H1 (cell line): ENCODE measurements at regions not wholly inside any gene's neighbourhood (a gene's known extent, or its start where the extent isn't known, plus 50 kb on each side); places are given as distances from the start of the nearest gene placed in this dataset.

ENCODE experiments used
- CTCF ChIA-PET: fragments of 300-600 bp; sonication (Branson Sonifier 250); formaldehyde crosslinking; loops from one replicate; lab custom pipeline; 2021; ENCODE audit not compliant: partially characterized antibody; lab: Charles Lee
- POLR2A ChIA-PET: fragments of 300-600 bp; sonication (Branson Sonifier 250); formaldehyde crosslinking; loops from one replicate; lab custom pipeline; 2021; ENCODE audit warnings: inconsistent platforms; ENCODE audit not compliant: partially characterized antibody; lab: Charles Lee
- DNase-seq, 2 experiments: peaks; one replicate each; pipeline versions ENCODE4 v3.0.0 to v3.0.0-alpha.2; 2010 to 2022; ENCODE audit warnings: low spot score in 2 of 2, low read depth in 1 of 2, mixed read lengths in 1 of 2
- FAIRE-seq: peaks from 2 replicates; lab custom pipeline; 2011; peaks lifted over from hg19 to GRCh38; lab: Jason Lieb, UNC
- H2AFZ ChIP-seq: 2 replicates; pipeline ENCODE4 v1.8.1; 2012; ENCODE audit warnings: low read length, inconsistent platforms
- H2AK5ac ChIP-seq: 2 replicates; pipeline ENCODE4 v1.6.1; 2013; ENCODE audit warnings: low read depth, low read length
- H2BK120ac ChIP-seq: replicated peaks from 2 replicates; pipeline ENCODE3; 2013; ENCODE audit warnings: low read depth, low read length, inconsistent platforms
- H2BK12ac ChIP-seq: 2 replicates; pipeline ENCODE4 v1.6.1; 2013; ENCODE audit warnings: low read depth, low read length
- H2BK15ac ChIP-seq: 2 replicates; pipeline ENCODE4 v1.6.1; 2013; ENCODE audit warnings: low read length
- H2BK20ac ChIP-seq: 2 replicates; pipeline ENCODE4 v1.6.1; 2013; ENCODE audit warnings: low read length
- H2BK5ac ChIP-seq: 2 replicates; pipeline ENCODE4 v1.6.1; 2013; ENCODE audit warnings: low read depth, low read length
- H3K14ac ChIP-seq: 2 replicates; pipeline ENCODE4 v1.6.1; 2013; ENCODE audit warnings: inconsistent platforms; ENCODE audit not compliant: insufficient read length
- H3K18ac ChIP-seq: 2 replicates; pipeline ENCODE4 v1.6.1; 2013; ENCODE audit warnings: low read length; ENCODE audit errors: extremely low read depth
- H3K23ac ChIP-seq: 2 replicates; pipeline ENCODE4 v1.6.1; 2013; ENCODE audit warnings: inconsistent platforms; ENCODE audit not compliant: insufficient read length
- H3K23me2 ChIP-seq: 2 replicates; pipeline ENCODE4 v1.6.1; 2013; ENCODE audit warnings: low read depth, low read length
- H3K27ac ChIP-seq: 2 replicates; pipeline ENCODE4 v1.6.1; 2011; ENCODE audit warnings: low read depth, low read length, inconsistent platforms
- H3K27me3 ChIP-seq, 4 experiments: replicated peaks in 1 of 4; 1 replicate in 1 of 4; 2 replicates in 3 of 4; pipeline versions ENCODE4 v1.6.1 to v1.8.1; 2011 to 2013; ENCODE audit warnings: low read length in 3 of 4, mild to moderate bottlenecking in 3 of 4, inconsistent platforms in 2 of 4, mixed read lengths in 2 of 4, moderate library complexity in 1 of 4; ENCODE audit not compliant: control insufficient read depth in 3 of 4, insufficient read depth in 3 of 4; ENCODE audit errors: extremely low read depth in 1 of 4
- H3K36me3 ChIP-seq, 4 experiments: 2 replicates each; pipeline versions ENCODE4 v1.6.1 to v1.8.1; 2011 to 2013; ENCODE audit warnings: mild to moderate bottlenecking in 4 of 4, low read length in 3 of 4, moderate library complexity in 2 of 4, control low read depth in 1 of 4, inconsistent platforms in 1 of 4; ENCODE audit not compliant: insufficient read depth in 4 of 4, control insufficient read depth in 2 of 4
- H3K4ac ChIP-seq: replicated peaks from 2 replicates; pipeline ENCODE3; 2013; ENCODE audit warnings: low read length, low read depth, mixed read lengths, inconsistent platforms; ENCODE audit not compliant: insufficient read length
- H3K4me1 ChIP-seq, 4 experiments: replicated peaks in 1 of 4; 1 replicate in 1 of 4; 2 replicates in 3 of 4; pipeline versions ENCODE4 v1.6.1 to v1.8.1; 2011 to 2013; ENCODE audit warnings: low read length in 3 of 4, inconsistent platforms in 2 of 4, mixed read lengths in 1 of 4; ENCODE audit not compliant: insufficient read depth in 4 of 4, control insufficient read depth in 3 of 4
- H3K4me2 ChIP-seq, 2 experiments: 2 replicates each; pipeline versions ENCODE4 v1.6.1 to v1.8.1; 2011 to 2013; ENCODE audit warnings: low read depth in 2 of 2, low read length in 2 of 2, control low read depth in 1 of 2, inconsistent platforms in 1 of 2, mild to moderate bottlenecking in 1 of 2; ENCODE audit not compliant: insufficient read depth in 1 of 2
- H3K4me3 ChIP-seq, 4 experiments: fragments of 200-600, 300-600 bp in 1 of 4; sonication (generic), shearing (Covaris generic), sonication (Bioruptor Twin) in 1 of 4; 2 replicates each; pipeline versions ENCODE4 v1.5.1 to v1.8.1; 2011 to 2016; ENCODE audit warnings: low read length in 4 of 4, low read depth in 3 of 4, control low read depth in 2 of 4, inconsistent platforms in 2 of 4, mild to moderate bottlenecking in 2 of 4, mixed read lengths in 1 of 4, moderate library complexity in 1 of 4; ENCODE audit not compliant: insufficient read depth in 2 of 4; ENCODE audit errors: extremely low read depth in 1 of 4
- H3K56ac ChIP-seq: replicated peaks from 2 replicates; pipeline ENCODE3; 2013; ENCODE audit warnings: low read depth, mild to moderate bottlenecking, mixed read lengths, low read length, inconsistent platforms; ENCODE audit not compliant: insufficient read length
- H3K79me1 ChIP-seq: 2 replicates; pipeline ENCODE4 v1.6.1; 2013; ENCODE audit warnings: low read depth, low read length, control low read depth
- H3K79me2 ChIP-seq, 2 experiments: 2 replicates each; pipeline versions ENCODE4 v1.6.1 to v1.8.1; 2012 to 2013; ENCODE audit warnings: low read length in 2 of 2, mild to moderate bottlenecking in 2 of 2, inconsistent platforms in 1 of 2; ENCODE audit not compliant: insufficient read depth in 2 of 2, control insufficient read depth in 1 of 2
- H3K9ac ChIP-seq, 4 experiments: replicated peaks in 1 of 4; 1 replicate in 1 of 4; 2 replicates in 3 of 4; pipeline versions ENCODE4 v1.6.1 to v1.8.1; 2011 to 2013; ENCODE audit warnings: low read depth in 3 of 4, low read length in 3 of 4, control low read depth in 2 of 4, mild to moderate bottlenecking in 2 of 4, moderate library complexity in 2 of 4, inconsistent platforms in 1 of 4; ENCODE audit errors: extremely low read depth in 1 of 4
- H3K9me3 ChIP-seq, 2 experiments: 2 replicates each; pipeline versions ENCODE4 v1.6.1 to v1.8.1; 2012 to 2013; ENCODE audit warnings: mild to moderate bottlenecking in 2 of 2, moderate library complexity in 2 of 2, control low read depth in 1 of 2, inconsistent platforms in 1 of 2, low read depth in 1 of 2, low read length in 1 of 2, mixed read lengths in 1 of 2; ENCODE audit not compliant: insufficient read depth in 2 of 2
- H4K20me1 ChIP-seq, 2 experiments: replicated peaks in 1 of 2; 2 replicates each; pipeline versions ENCODE3 to v1.8.1; 2011 to 2013; ENCODE audit warnings: inconsistent platforms in 2 of 2, low read length in 2 of 2, mild to moderate bottlenecking in 1 of 2; ENCODE audit not compliant: insufficient read depth in 2 of 2, control insufficient read depth in 1 of 2
- H4K5ac ChIP-seq: 2 replicates; pipeline ENCODE4 v1.6.1; 2013; ENCODE audit warnings: low read length, low read depth, mixed read lengths, inconsistent platforms; ENCODE audit not compliant: insufficient read length
- H4K8ac ChIP-seq: 2 replicates; pipeline ENCODE4 v1.8.0; 2013; ENCODE audit warnings: mild to moderate bottlenecking, moderate library complexity, low read length, inconsistent platforms; ENCODE audit not compliant: insufficient read depth; ENCODE audit errors: extremely low read depth
- H4K91ac ChIP-seq: replicated peaks from 2 replicates; pipeline ENCODE3; 2013; ENCODE audit warnings: low read length, mixed read lengths, inconsistent platforms; ENCODE audit not compliant: insufficient read length
- CTBP2 ChIP-seq: IDR thresholded peaks from 2 replicates; pipeline ENCODE4 v1.7.0; 2011; ENCODE audit warnings: borderline replicate concordance, mild to moderate bottlenecking, moderate library complexity, mixed read lengths, low read length; ENCODE audit not compliant: insufficient read depth, insufficient read length
- MAFK ChIP-seq: IDR thresholded peaks from 2 replicates; pipeline ENCODE4 v1.6.1; 2012; ENCODE audit warnings: low read depth, mild to moderate bottlenecking, improper control_type of control experiment, low read length
- RXRA ChIP-seq: IDR thresholded peaks from 2 replicates; pipeline ENCODE4 v1.6.1; 2011; ENCODE audit warnings: low read depth, mild to moderate bottlenecking, low read length, moderate library complexity; ENCODE audit not compliant: insufficient read depth
- TAF1 ChIP-seq: IDR thresholded peaks from 2 replicates; pipeline ENCODE4 v1.6.1; 2011; ENCODE audit warnings: mild to moderate bottlenecking, low read depth, low read length
- TEAD4 ChIP-seq: IDR thresholded peaks from 2 replicates; pipeline ENCODE4 v1.6.1; 2012; ENCODE audit warnings: low read depth, low read length, inconsistent platforms, mixed read lengths
- WGBS, 2 experiments: shearing (Covaris generic) in 1 of 2; methylation state at CpG; one replicate each; pipeline versions ENCODE4 v1.1.6 to v1.1.7; 2013 to 2015; ENCODE audit warnings: low lambda C conversion rate in 2 of 2, mixed read lengths in 2 of 2, inconsistent platforms in 1 of 2, low coverage in 1 of 2, missing lambda C conversion rate in 1 of 2; ENCODE audit not compliant: insufficient replicate concordance in 2 of 2, insufficient coverage in 1 of 2, insufficient read length in 1 of 2; ENCODE audit errors: extremely low coverage in 1 of 2, missing lambda C conversion rate in 1 of 2; 5-methylcytosine and 5-hydroxymethylcytosine counted together

- Histone ChIP-seq H4K91ac (no peak overlapping the region), H2BK5ac (no peak overlapping the region), H3K9me3 (no peaks in the 10 kb centered on the region), H3K27ac (no peak overlapping the region), H3K56ac (no peak overlapping the region), H3K79me1 (no peaks in the 10 kb centered on the region), H4K20me1 (no peaks in the 10 kb centered on the region), H3K4ac (no peak overlapping the region), H2BK12ac (no peak overlapping the region), H3K4me1 (no peaks in the 10 kb centered on the region), H2AK5ac (no peak overlapping the region), H3K27me3 (no peaks in the 10 kb centered on the region), H2BK120ac (no peak overlapping the region), H3K4me3 (no peak overlapping the region), H3K9ac (no peak overlapping the region), H3K4me2 (no peak overlapping the region), H2BK15ac (no peak overlapping the region), H3K14ac (no peak overlapping the region), H4K5ac (no peak overlapping the region), H2AFZ (no peak overlapping the region), H3K23ac (no peak overlapping the region), H2BK20ac (no peak overlapping the region), H3K36me3 (no peaks in the 10 kb centered on the region), H3K23me2 (no peaks in the 10 kb centered on the region), H4K8ac (no peak overlapping the region), H3K79me2 (no peaks in the 10 kb centered on the region), H3K18ac (no peak overlapping the region)
- 82% methylated on average over 1 of the region's 3 CpGs; no CpG with 5 or more reads in 1 of the 2 experiments for WGBS, 2 experiments
- FAIRE-seq (no peak), DNase-seq (no peak)
- ChIA-PET CTCF (no interaction called here), POLR2A (no interaction called here)
- no peak for TF ChIP-seq CTBP2
- no peak for TF ChIP-seq MAFK
- no peak for TF ChIP-seq RXRA
- TF ChIP-seq TAF1, result no peak
- no peak for TF ChIP-seq TEAD4
These were observed 293.3 kb upstream of the TBX22 start for GRCh38 chrX:79721234-79721633.
